ENCODE measurements at regions not wholly inside any gene's neighbourhood (a gene's known extent, or its start where the extent isn't known, plus 50 kb on each side); places are given as distances from the start of the nearest gene placed in this dataset.

GRCh38 chr2:23292024-23292423 lies 93.0 kb upstream of the KLHL29 start:
- TF ChIP-seq CTCF (IDR thresholded peaks at IDR 0.05; ENCODE audit: insufficient read depth, low read length, poor library complexity, severe bottlenecking) = no peak
- TF ChIP-seq EZH2phosphoT487 (conservative IDR thresholded peaks at IDR 0.05; ENCODE audit: low read length) = no peak
